ENCODE measurements at regions not wholly inside any gene's neighbourhood (a gene's known extent, or its start where the extent isn't known, plus 50 kb on each side); places are given as distances from the start of the nearest gene placed in this dataset.
"Not testable (repeated sequence)": the region's sequence is repeated elsewhere in the genome, so short reads cannot be mapped to it uniquely, and the experiment has no call there.

DNA sequence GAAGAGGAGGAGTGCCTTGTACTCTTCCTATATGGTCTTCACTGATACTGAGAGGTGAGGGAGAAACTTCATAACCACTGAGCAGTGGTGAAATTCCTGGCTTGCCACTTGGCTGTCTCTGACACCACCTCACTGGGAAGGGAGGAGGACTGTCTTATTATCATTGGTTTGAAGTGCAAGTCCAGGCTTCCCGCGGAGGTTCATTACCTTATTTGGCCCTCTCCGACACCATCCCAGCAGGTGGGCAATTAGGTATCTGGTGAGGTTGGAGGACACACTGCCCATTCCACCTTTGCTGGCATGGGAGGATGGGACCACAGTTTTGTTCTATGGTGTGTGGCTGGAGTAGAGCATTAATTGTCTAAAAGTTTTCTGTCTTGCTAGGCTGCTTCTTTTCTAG is 206.1 kb downstream of the LHFPL1 start:
- no peaks in the 10 kb centered on the region for H3K36me3 ChIP-seq
- DNase-seq (no peak), ATAC-seq (no peak)
- no peak overlapping the region for H3K27ac ChIP-seq
- H3K4me3 ChIP-seq = no peak overlapping the region
- H3K27me3 ChIP-seq (ENCODE audit: low read depth) = no peaks in the 10 kb centered on the region
- TF ChIP-seq, protein P1, sequence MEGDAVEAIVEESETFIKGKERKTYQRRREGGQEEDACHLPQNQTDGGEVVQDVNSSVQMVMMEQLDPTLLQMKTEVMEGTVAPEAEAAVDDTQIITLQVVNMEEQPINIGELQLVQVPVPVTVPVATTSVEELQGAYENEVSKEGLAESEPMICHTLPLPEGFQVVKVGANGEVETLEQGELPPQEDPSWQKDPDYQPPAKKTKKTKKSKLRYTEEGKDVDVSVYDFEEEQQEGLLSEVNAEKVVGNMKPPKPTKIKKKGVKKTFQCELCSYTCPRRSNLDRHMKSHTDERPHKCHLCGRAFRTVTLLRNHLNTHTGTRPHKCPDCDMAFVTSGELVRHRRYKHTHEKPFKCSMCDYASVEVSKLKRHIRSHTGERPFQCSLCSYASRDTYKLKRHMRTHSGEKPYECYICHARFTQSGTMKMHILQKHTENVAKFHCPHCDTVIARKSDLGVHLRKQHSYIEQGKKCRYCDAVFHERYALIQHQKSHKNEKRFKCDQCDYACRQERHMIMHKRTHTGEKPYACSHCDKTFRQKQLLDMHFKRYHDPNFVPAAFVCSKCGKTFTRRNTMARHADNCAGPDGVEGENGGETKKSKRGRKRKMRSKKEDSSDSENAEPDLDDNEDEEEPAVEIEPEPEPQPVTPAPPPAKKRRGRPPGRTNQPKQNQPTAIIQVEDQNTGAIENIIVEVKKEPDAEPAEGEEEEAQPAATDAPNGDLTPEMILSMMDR (IDR thresholded peaks at IDR 0.05) = no peak
- no peaks in the 10 kb centered on the region for H3K4me1 ChIP-seq
- intact Hi-C loops (cut with DNase I) = no loop called here
- H3K9me3 ChIP-seq = no peaks in the 10 kb centered on the region

GRCh38 chrX:112470551-112470950 is 209.2 kb downstream of the LHFPL1 start:
- Histone ChIP-seq H3K9me3 (no peaks in the 10 kb centered on the region), H3K36me3 (no peaks in the 10 kb centered on the region), H3K27ac (no peak overlapping the region), H3K4me1 (no peaks in the 10 kb centered on the region), H3K4me3 (no peak overlapping the region), H3K27me3 (ENCODE audit: low read depth) (no peaks in the 10 kb centered on the region)
- DNase-seq = no peak
- TF ChIP-seq, protein P1 (IDR thresholded peaks at IDR 0.05) = no peak
- intact Hi-C loops (cut with DNase I) = no loop called here
- ATAC-seq = no peak

- DNase-seq; H3K27me3 ChIP-seq (ENCODE audit: low read depth); H3K4me1 ChIP-seq; H3K27ac ChIP-seq; H3K9me3 ChIP-seq; intact Hi-C loops (cut with DNase I); ATAC-seq; H3K36me3 ChIP-seq; H3K4me3 ChIP-seq: not testable (repeated sequence)
Measured at GRCh38 chrX:112461949-112462450, 217.7 kb downstream of the LHFPL1 start.

- TF ChIP-seq, protein P1 (IDR thresholded peaks at IDR 0.05) = no peak
- Histone ChIP-seq H3K36me3 (no peaks in the 10 kb centered on the region), H3K4me1 (no peaks in the 10 kb centered on the region), H3K27ac (no peak overlapping the region), H3K4me3 (no peak overlapping the region), H3K27me3 (ENCODE audit: low read depth) (no peaks in the 10 kb centered on the region), H3K9me3 (no peaks in the 10 kb centered on the region)
- ATAC-seq (no peak), DNase-seq (no peak)
- intact Hi-C loops (cut with DNase I) = no loop called here
Measured at GRCh38 chrX:112457788-112458187, 221.9 kb downstream of the LHFPL1 start.

- DNase-seq = no peak
- Histone ChIP-seq H3K4me1 (no peaks in the 10 kb centered on the region), H3K9me3 (no peaks in the 10 kb centered on the region), H3K4me3 (no peak overlapping the region), H3K36me3 (no peaks in the 10 kb centered on the region), H3K27ac (no peak overlapping the region), H3K27me3 (ENCODE audit: low read depth) (no peaks in the 10 kb centered on the region)
- intact Hi-C loops (cut with DNase I) = no loop called here
- TF ChIP-seq, protein P1 (IDR thresholded peaks at IDR 0.05) = no peak
- no peak for ATAC-seq
Measured at GRCh38 chrX:112450810-112451209, 228.9 kb downstream of the LHFPL1 start.

- DNase-seq (no peak), ATAC-seq (no peak)
- H3K9me3 ChIP-seq = no peaks in the 10 kb centered on the region
- intact Hi-C loops (cut with DNase I) = no loop called here
- no peaks in the 10 kb centered on the region for H3K36me3 ChIP-seq
- no peak overlapping the region for H3K27ac ChIP-seq
- TF ChIP-seq, protein P1 (IDR thresholded peaks at IDR 0.05) = no peak
- no peaks in the 10 kb centered on the region for H3K27me3 ChIP-seq (ENCODE audit: low read depth)
- H3K4me3 ChIP-seq = no peak overlapping the region
- H3K4me1 ChIP-seq = no peaks in the 10 kb centered on the region
Measured at GRCh38 chrX:112440277-112440676, 239.5 kb downstream of the LHFPL1 start.

Measured in lower lobe of right lung (tissue), 2 donors.